NT2/D1 (cell line): ENCODE measurements at regions not wholly inside any gene's neighbourhood (a gene's known extent, or its start where the extent isn't known, plus 50 kb on each side); places are given as distances from the start of the nearest gene placed in this dataset.

ENCODE experiments used
- SUZ12 ChIP-seq: IDR thresholded peaks from 2 replicates; pipeline ENCODE4 v1.6.1; 2011; ENCODE audit not compliant: insufficient read length, insufficient read depth; ENCODE audit errors: extremely low read depth
- YY1 ChIP-seq: IDR thresholded peaks from 2 replicates; pipeline ENCODE4 v1.6.1; 2011; ENCODE audit not compliant: insufficient read length, insufficient read depth
- ZNF274 ChIP-seq: IDR thresholded peaks from 2 replicates; pipeline ENCODE4 v1.6.1; 2011; ENCODE audit warnings: mild to moderate bottlenecking, low read depth, low read length

DNA sequence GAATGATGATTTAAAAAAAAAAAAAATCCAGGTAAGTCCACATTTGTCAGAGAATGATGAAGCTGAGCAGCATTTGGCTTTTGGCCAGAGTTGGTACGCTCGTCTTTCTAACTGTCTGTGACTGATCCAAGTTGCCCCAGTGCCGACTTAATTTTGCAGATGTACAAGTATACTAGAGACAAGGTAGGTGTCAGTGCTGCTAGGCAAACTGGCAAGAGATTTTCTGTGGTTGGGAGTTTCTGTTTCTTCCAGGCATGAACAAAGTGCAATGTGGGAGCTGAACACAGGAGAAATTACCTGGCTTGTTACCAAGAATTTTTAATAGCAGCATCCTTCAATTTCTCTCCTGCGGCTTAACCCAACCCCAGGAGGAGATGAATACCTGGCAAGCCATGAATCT, 307.7 kb downstream of the BUD13 start:
- no peak for TF ChIP-seq YY1
- TF ChIP-seq ZNF274 = no peak
- no peak for TF ChIP-seq SUZ12
